GM23248 (cell line): ENCODE measurements at regions not wholly inside any gene's neighbourhood (a gene's known extent, or its start where the extent isn't known, plus 50 kb on each side); places are given as distances from the start of the nearest gene placed in this dataset.

ENCODE experiments used
- DNase-seq: peaks from one replicate; pipeline ENCODE4 v3.0.0-alpha.2; 2015
- H2AFZ ChIP-seq: fragments of 200-600 bp; sonication (generic); 2 replicates; pipeline ENCODE4 v1.6.1; 2016; ENCODE audit warnings: antibody characterized with exemption
- H3F3A ChIP-seq: fragments of 200-600 bp; sonication (generic); 2 replicates; pipeline ENCODE4 v1.6.1; 2016; ENCODE audit warnings: mild to moderate bottlenecking, antibody characterized with exemption, mixed run types; ENCODE audit not compliant: insufficient read depth
- H3K27ac ChIP-seq: fragments of 200-600 bp; sonication (generic); 2 replicates; pipeline ENCODE4 v1.5.1; 2016; ENCODE audit warnings: mild to moderate bottlenecking
- H3K27me3 ChIP-seq: fragments of 200-600 bp; sonication (generic); replicated peaks from 2 replicates; pipeline ENCODE4 v1.6.1; 2016; ENCODE audit warnings: mild to moderate bottlenecking; ENCODE audit not compliant: insufficient read depth
- H3K36me3 ChIP-seq: fragments of 200-600 bp; sonication (generic); 2 replicates; pipeline ENCODE4 v1.6.1; 2016; ENCODE audit warnings: low read depth, mild to moderate bottlenecking
- H3K4me1 ChIP-seq: fragments of 200-600 bp; sonication (generic); 2 replicates; pipeline ENCODE4 v1.6.1; 2016; ENCODE audit warnings: mild to moderate bottlenecking; ENCODE audit not compliant: insufficient read depth
- H3K4me2 ChIP-seq: fragments of 200-600 bp; sonication (generic); one replicate; pipeline ENCODE4 v1.6.1; 2016; ENCODE audit warnings: mild to moderate bottlenecking; ENCODE audit not compliant: unreplicated experiment
- H3K4me3 ChIP-seq: fragments of 200-600 bp; sonication (generic); 2 replicates; pipeline ENCODE4 v1.5.1; 2016; ENCODE audit warnings: mild to moderate bottlenecking
- H3K79me2 ChIP-seq: fragments of 200-600 bp; sonication (generic); 2 replicates; pipeline ENCODE4 v1.6.1; 2016; ENCODE audit warnings: mild to moderate bottlenecking; ENCODE audit not compliant: insufficient read depth
- H3K9ac ChIP-seq: fragments of 200-600 bp; sonication (generic); 2 replicates; pipeline ENCODE4 v1.6.1; 2016; ENCODE audit warnings: mild to moderate bottlenecking
- H3K9me2 ChIP-seq: fragments of 200-600 bp; sonication (generic); 2 replicates; pipeline ENCODE4 v1.6.1; 2016; ENCODE audit warnings: mixed run types, mild to moderate bottlenecking, moderate library complexity; ENCODE audit not compliant: insufficient read depth
- H3K9me3 ChIP-seq: fragments of 200-600 bp; sonication (generic); one replicate; pipeline ENCODE4 v1.6.1; 2017; ENCODE audit warnings: low read depth
- H4K20me1 ChIP-seq: fragments of 200-600 bp; sonication (generic); 2 replicates; pipeline ENCODE4 v1.6.0; 2016; ENCODE audit not compliant: insufficient read depth
- EZH2 ChIP-seq: fragments of 200-600 bp; sonication (generic); IDR thresholded peaks from 2 replicates; pipeline ENCODE4 v1.6.1; 2018; ENCODE audit warnings: antibody characterized with exemption, mild to moderate bottlenecking; ENCODE audit not compliant: insufficient read depth, poor library complexity, severe bottlenecking
- EZH2phosphoT487 ChIP-seq: fragments of 200-600 bp; sonication (generic); IDR thresholded peaks from 2 replicates; pipeline ENCODE4 v1.6.1; 2018; ENCODE audit warnings: antibody characterized with exemption, moderate library complexity, mild to moderate bottlenecking, low read depth; ENCODE audit not compliant: insufficient read depth
- WGBS, 2 experiments: methylation state at CpG; one replicate each; pipeline ENCODE4 v1.1.6; 2015 to 2017; ENCODE audit warnings: low lambda C conversion rate in 2 of 2, low coverage in 1 of 2; ENCODE audit errors: missing lambda C conversion rate in 2 of 2; 5-methylcytosine and 5-hydroxymethylcytosine counted together
- in situ Hi-C: fragments of 300-500 bp; cut with MboI; formaldehyde crosslinking; loops from 2 replicates; pipeline ENCODE4 v1.15.0; 2020

GRCh38 chr12:105935106-105935505 lies 203.6 kb downstream of the NUAK1 start:
- Histone ChIP-seq H3K36me3 (no peaks in the 10 kb centered on the region), H3K9me2 (no peaks in the 10 kb centered on the region), H3K4me3 (no peak overlapping the region), H3K4me1 (peaks cover 32% of the 10 kb centered on the region), H2AFZ (no peak overlapping the region), H3F3A (peaks cover 28% of the 10 kb centered on the region), H3K9ac (0 out of 2 replicates have a peak overlapping the region, but pooled peaks have one; percentile 1), H3K79me2 (no peaks in the 10 kb centered on the region), H3K27me3 (no peaks in the 10 kb centered on the region), H3K4me2 (peak overlapping the region; percentile 58), H3K27ac (peak overlapping the region; percentile 48), H3K9me3 (no peaks in the 10 kb centered on the region), H4K20me1 (no peaks in the 10 kb centered on the region)
- 42 to 48% methylated on average over 6 of the region's 6 CpGs for WGBS, 2 experiments
- TF ChIP-seq EZH2phosphoT487 (no peak), EZH2 (no peak)
- in situ Hi-C loops: no loop called here
- DNase-seq: peak; percentile 49

DNA sequence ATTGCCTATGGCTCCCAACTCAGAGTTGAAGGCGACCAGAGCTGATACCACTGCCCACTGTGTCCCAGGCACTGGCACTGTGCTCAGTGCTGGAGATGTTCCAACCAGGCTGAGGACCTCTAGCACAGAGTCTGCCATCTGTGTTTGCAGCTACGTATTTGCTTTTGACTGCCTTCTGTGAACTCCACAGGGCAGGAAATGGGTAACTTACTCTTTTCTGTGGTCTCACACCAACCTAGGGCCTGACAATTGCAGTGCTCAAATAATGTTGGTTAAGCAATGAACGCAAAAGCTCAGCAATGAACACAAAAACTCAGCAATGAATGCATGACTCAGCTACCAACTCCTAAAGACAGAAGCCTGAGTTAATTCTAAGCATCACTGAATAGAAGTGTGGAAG lies 202.8 kb downstream of the NUAK1 start:
- Histone ChIP-seq H3K27me3 (no peaks in the 10 kb centered on the region), H3K9me3 (no peaks in the 10 kb centered on the region), H3K27ac (peak overlapping the region; percentile 48), H3F3A (peaks cover 28% of the 10 kb centered on the region), H2AFZ (no peak overlapping the region), H3K9me2 (no peaks in the 10 kb centered on the region), H3K9ac (0 out of 2 replicates have a peak overlapping the region, but pooled peaks have one; percentile 1), H3K36me3 (no peaks in the 10 kb centered on the region), H3K79me2 (no peaks in the 10 kb centered on the region), H3K4me2 (no peak overlapping the region), H4K20me1 (no peaks in the 10 kb centered on the region), H3K4me1 (peaks cover 32% of the 10 kb centered on the region), H3K4me3 (no peak overlapping the region)
- TF ChIP-seq EZH2 (no peak), EZH2phosphoT487 (no peak)
- 64 to 75% methylated on average over 3 of the region's 3 CpGs for WGBS, 2 experiments
- in situ Hi-C loops: no loop called here
- DNase-seq: peak; percentile 74

- Histone ChIP-seq H3K9ac (no peak overlapping the region), H3K4me1 (peaks cover 32% of the 10 kb centered on the region), H3K9me2 (no peaks in the 10 kb centered on the region), H3K27me3 (no peaks in the 10 kb centered on the region), H3K27ac (no peak overlapping the region), H3K36me3 (no peaks in the 10 kb centered on the region), H3F3A (peaks cover 28% of the 10 kb centered on the region), H2AFZ (no peak overlapping the region), H3K79me2 (no peaks in the 10 kb centered on the region), H3K4me2 (no peak overlapping the region), H3K4me3 (no peak overlapping the region), H3K9me3 (no peaks in the 10 kb centered on the region), H4K20me1 (no peaks in the 10 kb centered on the region)
- WGBS, 2 experiments: 94 to 100% methylated on average over 1 of the region's 1 CpG
- TF ChIP-seq EZH2phosphoT487 (no peak), EZH2 (no peak)
- DNase-seq: no peak
- in situ Hi-C loops: no loop called here
Observed at GRCh38 chr12:105936496-105936895, 202.3 kb downstream of the NUAK1 start.

DNA sequence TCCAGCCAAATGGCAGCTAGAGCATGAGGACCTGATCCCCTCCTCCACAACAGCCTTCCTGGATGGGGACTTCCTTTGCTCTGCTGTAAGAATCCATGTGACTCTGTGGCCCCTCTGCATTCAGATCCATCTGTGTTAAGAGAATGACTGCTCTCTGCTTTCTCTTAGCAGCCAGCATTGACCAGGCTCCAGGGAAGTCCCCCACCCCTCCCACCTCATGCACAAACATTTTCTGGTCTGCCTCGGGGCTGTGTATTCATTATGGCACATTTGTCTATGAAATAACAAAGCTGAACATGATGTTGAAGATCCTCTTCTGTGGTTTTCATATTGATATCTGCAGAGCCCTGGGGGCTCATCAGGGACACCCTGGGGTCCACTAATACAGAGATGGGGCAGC lies 201.7 kb downstream of the NUAK1 start:
- H2AFZ ChIP-seq: no peak overlapping the region
- no peak for DNase-seq
- no peaks in the 10 kb centered on the region for H3K9me2 ChIP-seq
- no peak overlapping the region for H3K27ac ChIP-seq
- peaks cover 28% of the 10 kb centered on the region for H3F3A ChIP-seq
- H3K4me1 ChIP-seq: peaks cover 32% of the 10 kb centered on the region
- no peak overlapping the region for H3K4me3 ChIP-seq
- no peaks in the 10 kb centered on the region for H4K20me1 ChIP-seq
- in situ Hi-C loops: no loop called here
- no peaks in the 10 kb centered on the region for H3K36me3 ChIP-seq
- H3K27me3 ChIP-seq: no peaks in the 10 kb centered on the region
- H3K9me3 ChIP-seq: no peaks in the 10 kb centered on the region
- H3K79me2 ChIP-seq: no peaks in the 10 kb centered on the region
- H3K9ac ChIP-seq: no peak overlapping the region
- TF ChIP-seq EZH2phosphoT487 (no peak), EZH2 (no peak)
- 50 to 67% methylated on average over 1 of the region's 1 CpG for WGBS, 2 experiments
- no peak overlapping the region for H3K4me2 ChIP-seq
